Choroid plexus epithelial cell (primary cell): ENCODE measurements at regions not wholly inside any gene's neighbourhood (a gene's known extent, or its start where the extent isn't known, plus 50 kb on each side); places are given as distances from the start of the nearest gene placed in this dataset.
"Not testable (repeated sequence)": the region's sequence is repeated elsewhere in the genome, so short reads cannot be mapped to it uniquely, and the experiment has no call there.

Experiments
- DNase-seq: peaks from one replicate; pipeline ENCODE4 v3.0.0-alpha.2; 2010; ENCODE audit warnings: low read depth
- H3K4me3 ChIP-seq: 2 replicates; pipeline ENCODE4 v1.5.1; 2011; ENCODE audit warnings: low read depth, mild to moderate bottlenecking, control low read depth, low read length, moderate library complexity
- TF ChIP-seq, protein P1 (sequence below): conservative IDR thresholded peaks from 2 replicates; pipeline ENCODE4 v1.5.1; 2011; ENCODE audit warnings: low read depth, mild to moderate bottlenecking, control low read depth, inconsistent platforms, low read length, moderate library complexity

DNA sequence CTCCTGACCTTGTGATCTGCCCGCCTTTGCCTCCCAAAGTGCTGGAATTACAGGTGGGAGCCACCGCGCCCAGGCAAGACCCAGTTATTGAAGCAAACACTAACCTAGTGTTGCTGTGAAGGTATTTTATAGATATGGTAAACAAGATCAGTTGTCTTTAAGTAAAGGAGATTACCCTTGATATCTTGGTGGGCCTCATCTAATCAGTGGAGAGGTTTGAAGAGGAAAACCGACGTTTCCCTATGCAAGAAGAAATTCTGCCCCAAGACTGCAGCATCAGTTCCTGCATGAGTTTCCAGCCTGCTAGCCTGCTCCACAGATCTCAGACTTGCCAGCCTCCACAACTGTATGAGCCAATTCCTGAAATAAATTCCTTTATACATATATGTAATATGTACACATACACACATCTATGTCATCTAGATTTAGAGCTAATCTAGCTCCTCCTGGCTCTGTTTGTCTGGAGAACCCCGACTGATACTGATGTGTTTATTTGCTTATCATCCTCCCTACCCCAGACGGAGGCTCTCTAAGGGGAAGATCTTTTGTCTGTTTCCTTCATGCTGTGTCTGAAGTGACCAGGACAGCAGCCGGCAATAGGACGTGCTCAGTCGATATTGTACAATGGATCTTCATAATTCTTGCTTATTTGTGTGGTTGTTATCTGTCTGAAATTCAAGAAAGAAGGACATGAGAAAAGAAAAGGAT lies 90.9 kb downstream of the IER5 start:
- no peak overlapping the region for H3K4me3 ChIP-seq
- TF ChIP-seq, protein P1, sequence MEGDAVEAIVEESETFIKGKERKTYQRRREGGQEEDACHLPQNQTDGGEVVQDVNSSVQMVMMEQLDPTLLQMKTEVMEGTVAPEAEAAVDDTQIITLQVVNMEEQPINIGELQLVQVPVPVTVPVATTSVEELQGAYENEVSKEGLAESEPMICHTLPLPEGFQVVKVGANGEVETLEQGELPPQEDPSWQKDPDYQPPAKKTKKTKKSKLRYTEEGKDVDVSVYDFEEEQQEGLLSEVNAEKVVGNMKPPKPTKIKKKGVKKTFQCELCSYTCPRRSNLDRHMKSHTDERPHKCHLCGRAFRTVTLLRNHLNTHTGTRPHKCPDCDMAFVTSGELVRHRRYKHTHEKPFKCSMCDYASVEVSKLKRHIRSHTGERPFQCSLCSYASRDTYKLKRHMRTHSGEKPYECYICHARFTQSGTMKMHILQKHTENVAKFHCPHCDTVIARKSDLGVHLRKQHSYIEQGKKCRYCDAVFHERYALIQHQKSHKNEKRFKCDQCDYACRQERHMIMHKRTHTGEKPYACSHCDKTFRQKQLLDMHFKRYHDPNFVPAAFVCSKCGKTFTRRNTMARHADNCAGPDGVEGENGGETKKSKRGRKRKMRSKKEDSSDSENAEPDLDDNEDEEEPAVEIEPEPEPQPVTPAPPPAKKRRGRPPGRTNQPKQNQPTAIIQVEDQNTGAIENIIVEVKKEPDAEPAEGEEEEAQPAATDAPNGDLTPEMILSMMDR = no peak
- no peak for DNase-seq

DNA sequence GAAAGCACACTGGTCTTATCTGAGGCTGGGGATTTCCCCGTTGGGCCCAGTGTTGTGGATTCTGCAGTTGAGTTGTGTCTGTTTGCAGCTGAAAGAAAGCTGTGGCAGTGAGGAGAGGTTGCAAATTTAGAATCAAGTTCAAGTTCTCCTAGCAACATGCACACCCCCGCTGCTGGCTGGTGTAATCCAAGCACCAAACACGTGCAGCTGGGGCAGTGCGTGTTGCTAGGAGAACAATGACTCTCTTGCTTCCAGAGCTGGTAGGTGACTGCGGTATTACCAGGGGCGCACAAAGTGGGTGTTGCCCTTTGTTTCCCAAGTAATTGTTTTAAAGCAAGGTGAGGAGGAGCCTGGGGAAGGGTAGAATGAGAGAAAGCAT lies 91.5 kb downstream of the IER5 start:
- TF ChIP-seq, protein P1 = no peak
- DNase-seq = peak; percentile 85
- no peak overlapping the region for H3K4me3 ChIP-seq

DNA sequence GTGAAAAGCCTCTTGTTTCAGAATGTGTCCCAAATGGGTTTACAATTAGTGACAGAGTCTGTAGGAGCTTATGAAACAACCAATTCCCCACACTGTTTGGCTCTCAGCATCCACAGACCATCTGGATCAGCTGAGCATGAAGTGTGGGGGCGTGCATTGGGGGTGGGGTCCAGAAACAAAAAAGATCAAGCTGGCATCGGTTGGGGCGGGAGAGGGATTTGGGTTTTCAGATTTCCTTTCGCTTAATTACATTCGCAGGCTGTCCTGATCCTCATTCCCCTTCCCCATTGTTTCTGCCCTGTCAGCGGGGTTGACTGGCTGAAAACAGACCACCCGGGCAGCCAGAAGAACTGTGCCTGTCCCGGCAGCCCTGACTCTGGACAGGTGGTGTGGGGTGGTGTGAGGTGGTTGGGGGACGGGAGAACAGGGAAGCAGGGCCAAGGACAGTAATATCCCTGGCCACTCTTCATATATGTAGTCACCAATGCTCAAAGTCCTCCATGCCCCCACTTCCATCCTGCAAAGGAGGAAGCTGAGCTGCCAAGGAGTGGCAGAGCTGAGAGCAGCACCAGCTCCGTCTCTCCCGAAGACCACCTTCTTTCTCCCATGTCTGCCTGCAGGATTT lies 92.0 kb downstream of the IER5 start:
- no peak overlapping the region for H3K4me3 ChIP-seq
- no peak for DNase-seq
- TF ChIP-seq, protein P1 = no peak

DNA sequence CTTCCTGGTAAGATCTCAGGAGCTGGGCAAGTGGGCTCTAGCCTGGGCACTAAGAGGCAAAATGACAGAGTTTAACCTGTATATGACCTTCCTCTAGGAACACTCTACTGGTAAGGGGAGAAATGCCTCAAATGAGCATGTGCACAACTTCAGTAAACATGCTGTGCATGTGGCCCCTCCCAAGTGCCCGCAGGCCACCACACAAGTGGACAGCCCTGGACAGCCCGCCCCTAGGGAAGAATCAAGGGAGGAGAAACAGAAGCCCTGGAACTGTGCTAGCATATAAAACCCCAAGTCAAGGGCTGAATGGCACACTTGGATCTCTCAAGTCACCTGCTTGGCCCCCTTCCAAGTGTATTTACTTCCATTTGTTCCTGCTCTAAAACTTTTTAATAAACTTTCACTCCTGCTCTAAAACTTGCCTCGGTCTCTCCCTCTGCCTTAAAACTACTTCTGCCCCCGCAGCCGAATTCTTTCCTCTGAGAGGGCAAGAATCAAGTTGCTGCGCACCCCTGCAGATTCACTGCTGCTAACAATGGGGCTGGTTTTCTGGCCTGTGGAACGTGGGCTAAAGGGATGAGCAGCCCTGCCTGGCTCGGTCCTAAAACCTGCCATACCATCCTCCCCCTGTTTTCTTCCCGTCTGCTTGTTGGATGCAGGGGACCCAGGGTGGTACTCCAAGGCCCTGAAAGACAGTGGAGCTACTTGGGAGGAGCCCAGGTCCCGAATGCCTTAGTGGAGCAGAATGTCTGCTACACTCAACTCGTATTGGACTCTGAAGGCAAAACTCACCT lies 93.5 kb downstream of the IER5 start:
- DNase-seq = no peak
- H3K4me3 ChIP-seq = no peak overlapping the region
- TF ChIP-seq, protein P1 = no peak

DNA sequence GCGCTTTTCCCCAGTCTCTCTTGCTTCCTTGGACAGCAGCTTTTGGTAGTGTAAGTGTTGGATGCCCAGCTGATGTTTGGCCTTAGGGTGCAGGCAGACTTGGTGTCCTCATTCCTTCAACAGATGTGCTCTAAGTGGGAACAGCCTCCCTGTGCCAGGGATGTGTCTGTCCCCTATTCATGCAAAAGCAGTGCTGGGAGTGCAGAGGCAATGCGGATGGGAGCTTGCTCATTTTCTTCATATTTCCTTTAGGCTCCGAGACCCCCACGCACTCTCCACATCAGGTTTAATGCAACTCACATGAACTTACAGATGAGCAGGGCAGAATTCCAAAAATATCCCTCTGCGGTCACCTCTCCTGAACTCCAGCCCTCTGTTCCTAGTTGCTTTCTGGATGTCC lies 96.1 kb downstream of the IER5 start:
- TF ChIP-seq, protein P1 = no peak
- H3K4me3 ChIP-seq = no peak overlapping the region
- no peak for DNase-seq

DNA sequence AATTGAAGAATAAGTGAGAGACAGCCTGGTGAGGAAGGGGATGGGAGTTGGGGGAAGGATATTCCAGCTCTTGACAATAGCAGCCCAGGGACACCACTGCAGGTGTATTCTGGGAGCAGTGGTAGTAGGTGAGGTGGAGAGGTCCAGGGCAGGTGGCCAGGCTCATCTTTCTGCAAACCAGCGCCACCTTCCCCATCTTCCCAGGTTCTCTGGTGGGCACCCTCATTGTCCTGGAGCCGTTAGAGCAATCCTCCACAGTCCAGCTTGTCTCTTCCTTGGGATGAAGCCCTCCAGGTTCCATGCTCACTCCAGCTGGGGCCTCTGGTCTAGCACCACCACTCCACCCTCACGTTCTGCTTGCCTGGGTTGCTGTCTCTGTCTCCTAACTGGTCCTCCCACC lies 97.0 kb downstream of the IER5 start:
- no peak for DNase-seq
- H3K4me3 ChIP-seq = no peak overlapping the region
- TF ChIP-seq, protein P1 = no peak

DNA sequence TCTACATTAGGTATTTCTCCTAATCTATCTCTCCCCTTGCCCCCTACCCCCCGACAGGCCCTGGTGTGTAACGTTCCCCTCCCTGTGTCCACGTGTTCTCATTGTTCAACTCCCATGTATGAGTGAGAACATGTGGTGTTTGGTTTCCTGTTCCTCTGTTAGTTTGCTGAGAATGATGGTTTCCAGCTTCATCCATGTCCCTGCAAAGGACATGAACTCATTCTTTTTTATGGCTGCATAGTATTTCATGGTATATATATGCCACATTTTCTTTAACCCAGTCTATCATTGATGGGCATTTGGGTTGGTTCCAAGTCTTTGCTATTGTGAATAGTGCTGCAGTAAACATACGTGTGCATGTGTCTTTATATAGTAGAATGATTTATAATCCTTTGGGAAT lies 97.6 kb downstream of the IER5 start:
- H3K4me3 ChIP-seq, DNase-seq: not testable (repeated sequence)
